VCaP (cell line): ENCODE measurements at regions not wholly inside any gene's neighbourhood (a gene's known extent, or its start where the extent isn't known, plus 50 kb on each side); places are given as distances from the start of the nearest gene placed in this dataset.

Experiments used
- H3K27ac ChIP-seq: fragments of 450-650 bp; 2 replicates; pipeline ENCODE4 v1.5.1; 2017
- TF ChIP-seq, protein P1 (sequence below): fragments of 450-650 bp; conservative IDR thresholded peaks from 2 replicates; pipeline ENCODE4 v1.5.1; 2017; ENCODE audit warnings: mild to moderate bottlenecking, moderate library complexity

DNA sequence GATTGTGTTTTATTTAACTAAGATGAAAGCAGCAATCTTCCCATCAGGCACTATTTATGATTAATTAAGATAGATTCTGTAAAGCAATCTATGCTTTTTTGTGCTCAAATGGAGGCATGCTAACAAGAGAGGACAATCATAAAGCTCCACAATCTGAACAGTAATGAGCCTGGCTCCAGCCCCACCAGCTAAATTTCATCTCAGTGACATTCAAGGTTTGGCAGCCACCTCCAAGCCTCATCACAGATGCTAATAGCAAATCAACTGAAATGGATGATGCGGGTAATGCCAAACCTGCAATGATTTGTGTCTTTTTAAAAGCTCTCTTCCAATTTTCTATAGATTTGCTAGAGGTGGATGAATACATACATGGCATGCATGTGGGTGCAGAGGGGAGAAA, 456.6 kb downstream of the TDRD15 start:
- TF ChIP-seq, protein P1, sequence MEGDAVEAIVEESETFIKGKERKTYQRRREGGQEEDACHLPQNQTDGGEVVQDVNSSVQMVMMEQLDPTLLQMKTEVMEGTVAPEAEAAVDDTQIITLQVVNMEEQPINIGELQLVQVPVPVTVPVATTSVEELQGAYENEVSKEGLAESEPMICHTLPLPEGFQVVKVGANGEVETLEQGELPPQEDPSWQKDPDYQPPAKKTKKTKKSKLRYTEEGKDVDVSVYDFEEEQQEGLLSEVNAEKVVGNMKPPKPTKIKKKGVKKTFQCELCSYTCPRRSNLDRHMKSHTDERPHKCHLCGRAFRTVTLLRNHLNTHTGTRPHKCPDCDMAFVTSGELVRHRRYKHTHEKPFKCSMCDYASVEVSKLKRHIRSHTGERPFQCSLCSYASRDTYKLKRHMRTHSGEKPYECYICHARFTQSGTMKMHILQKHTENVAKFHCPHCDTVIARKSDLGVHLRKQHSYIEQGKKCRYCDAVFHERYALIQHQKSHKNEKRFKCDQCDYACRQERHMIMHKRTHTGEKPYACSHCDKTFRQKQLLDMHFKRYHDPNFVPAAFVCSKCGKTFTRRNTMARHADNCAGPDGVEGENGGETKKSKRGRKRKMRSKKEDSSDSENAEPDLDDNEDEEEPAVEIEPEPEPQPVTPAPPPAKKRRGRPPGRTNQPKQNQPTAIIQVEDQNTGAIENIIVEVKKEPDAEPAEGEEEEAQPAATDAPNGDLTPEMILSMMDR, result no peak
- H3K27ac ChIP-seq, result no peak overlapping the region

DNA sequence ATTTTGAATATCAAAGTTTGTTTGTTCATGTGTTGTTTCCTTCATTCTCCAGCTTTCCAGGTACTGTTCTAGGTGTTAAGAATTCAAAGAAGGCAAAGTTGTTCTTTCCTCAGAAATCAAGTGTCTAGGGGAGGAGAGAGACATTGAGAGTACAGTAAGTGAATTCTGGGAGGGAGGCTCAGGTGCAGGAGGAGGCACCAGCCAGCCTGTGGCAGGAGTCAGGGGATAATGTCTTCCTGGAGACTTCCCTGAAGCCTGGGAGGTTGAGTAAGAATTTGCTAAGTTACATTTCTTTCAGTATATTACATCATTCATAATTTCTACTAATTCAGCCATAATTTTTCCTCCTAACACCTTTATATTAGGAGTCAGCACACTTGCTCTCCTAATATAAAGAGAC, 462.1 kb downstream of the TDRD15 start:
- TF ChIP-seq, protein P1, result no peak

DNA sequence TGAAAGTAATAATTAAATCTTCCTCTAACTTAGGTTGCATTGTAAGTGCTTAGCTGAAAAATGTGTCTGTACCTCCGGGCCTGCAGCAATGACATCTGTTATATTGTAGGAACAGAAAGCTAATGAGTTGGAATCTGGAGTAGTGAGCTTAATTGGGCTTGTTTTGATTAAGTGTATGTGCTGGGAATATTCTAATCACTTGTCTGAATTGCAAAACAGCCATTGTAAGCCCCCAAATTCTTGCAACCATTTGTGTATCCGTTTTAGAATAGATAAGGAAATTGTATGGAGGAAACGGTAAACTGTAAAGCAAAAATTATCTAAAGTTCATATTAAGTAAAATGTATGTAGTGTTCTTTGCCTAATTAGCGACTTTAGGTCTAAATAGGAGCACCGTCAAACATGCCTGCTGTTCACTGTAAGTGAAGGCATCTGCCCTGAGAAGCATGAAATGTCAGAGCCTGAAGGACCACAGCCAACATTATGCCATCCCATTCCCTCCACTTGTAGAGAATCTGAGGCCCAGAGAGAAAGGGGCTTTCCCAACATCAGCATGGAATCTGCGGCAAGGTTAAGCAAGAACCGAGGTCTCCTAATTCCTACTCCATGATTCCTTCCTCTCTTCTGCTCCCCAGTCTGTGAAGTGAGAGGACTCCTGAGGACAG, 466.4 kb downstream of the TDRD15 start:
- TF ChIP-seq, protein P1, result no peak
- H3K27ac ChIP-seq, result no peak overlapping the region

More for the DNA sequence above, 462.1 kb downstream of the TDRD15 start:
- H3K27ac ChIP-seq, result no peak overlapping the region

DNA sequence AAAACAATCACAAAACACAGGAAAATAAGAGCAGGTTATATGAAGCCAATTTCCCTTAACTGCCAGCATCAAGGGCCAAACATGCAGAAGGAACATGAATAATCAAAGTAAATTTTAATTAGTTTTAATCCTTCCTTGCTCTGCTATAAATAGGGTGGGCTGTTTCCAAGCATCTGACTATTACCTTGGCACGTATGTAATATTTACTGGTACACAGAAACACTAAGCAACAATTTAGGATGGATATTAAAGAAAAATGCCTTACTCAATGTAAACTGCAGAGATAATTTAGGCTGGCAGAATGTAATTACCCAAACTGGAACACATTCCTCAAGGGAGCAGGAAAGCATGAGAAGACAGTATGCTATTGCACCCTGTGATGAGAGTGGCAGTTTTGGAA, 468.2 kb downstream of the TDRD15 start:
- no peak overlapping the region for H3K27ac ChIP-seq
- TF ChIP-seq, protein P1, result no peak

DNA sequence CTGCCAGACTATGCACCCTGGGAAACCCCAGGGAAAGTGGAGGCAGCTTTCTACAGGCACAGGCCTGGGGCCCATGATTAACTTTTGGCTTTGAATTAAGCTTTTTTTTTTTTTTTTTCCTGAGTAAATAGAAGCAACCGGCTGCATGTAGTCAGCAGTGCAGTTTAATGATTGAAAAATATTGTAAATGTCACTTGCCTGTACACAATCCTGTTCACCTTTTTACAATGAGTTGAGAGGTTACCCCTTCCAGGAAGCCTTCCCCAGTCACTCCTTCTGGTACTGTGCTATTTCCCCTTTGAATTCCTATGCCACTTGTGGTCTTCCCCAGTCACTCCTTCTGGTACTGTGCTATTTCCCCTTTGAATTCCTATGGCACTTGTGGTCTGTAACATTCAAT, 475.6 kb downstream of the TDRD15 start:
- TF ChIP-seq, protein P1, result no peak
- peak overlapping the region; percentile 58 for H3K27ac ChIP-seq

DNA sequence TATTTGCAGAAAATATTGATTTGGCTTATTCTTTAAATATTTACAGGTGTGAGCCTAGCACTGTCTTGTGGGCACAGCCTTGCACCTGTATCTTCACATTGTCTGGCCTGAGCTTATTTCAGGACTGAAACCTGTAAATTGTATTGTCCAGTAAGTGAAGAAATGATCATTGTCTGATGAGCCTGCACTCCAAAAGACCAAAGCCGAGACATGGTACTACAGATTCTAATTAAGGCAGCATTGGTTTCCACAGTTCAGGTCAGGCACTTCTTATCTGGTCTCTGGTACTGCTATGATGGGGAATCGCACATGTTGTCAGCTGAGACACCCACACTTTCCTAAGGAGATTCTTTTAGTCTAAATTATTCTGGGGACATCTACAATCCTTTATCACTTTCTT, 479.0 kb downstream of the TDRD15 start:
- no peak overlapping the region for H3K27ac ChIP-seq
- TF ChIP-seq, protein P1, result no peak

DNA sequence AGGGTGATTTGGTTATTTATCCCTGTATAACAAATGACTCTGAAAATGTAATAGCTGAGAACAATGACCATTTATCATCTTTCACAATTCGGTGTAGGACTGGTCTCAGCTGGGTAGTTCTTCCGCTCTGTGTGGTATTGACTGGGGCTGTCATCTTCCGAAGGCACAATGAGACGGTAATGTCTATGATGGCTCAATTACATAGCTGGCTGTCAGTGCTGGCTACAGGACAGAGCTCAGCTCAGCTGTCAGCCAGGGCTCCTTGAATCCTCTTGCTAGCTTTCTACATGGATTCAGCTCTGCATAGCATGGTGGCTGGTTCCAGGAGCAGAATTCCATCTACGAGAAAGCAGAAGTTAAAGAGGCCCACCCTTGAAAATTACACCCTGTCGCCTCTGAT, 483.8 kb downstream of the TDRD15 start:
- TF ChIP-seq, protein P1, result no peak
- H3K27ac ChIP-seq, result no peak overlapping the region
